GM12891 (cell line): ENCODE measurements at regions not wholly inside any gene's neighbourhood (a gene's known extent, or its start where the extent isn't known, plus 50 kb on each side); places are given as distances from the start of the nearest gene placed in this dataset.

Source experiments
- DNase-seq: peaks from one replicate; pipeline ENCODE4 v3.0.0; 2011; ENCODE audit warnings: low spot score; ENCODE audit not compliant: insufficient read length
- FAIRE-seq: peaks from 2 replicates; lab custom pipeline; 2011; peaks lifted over from hg19 to GRCh38; lab: Jason Lieb, UNC
- PAX5 ChIP-seq: IDR thresholded peaks from 2 replicates; pipeline ENCODE4 v1.6.1; 2011; ENCODE audit warnings: low read length, moderate library complexity, mild to moderate bottlenecking; ENCODE audit not compliant: insufficient read depth, severe bottlenecking
- POLR2A ChIP-seq: IDR thresholded peaks from 2 replicates; pipeline ENCODE4 v1.6.1; 2011; ENCODE audit warnings: low read depth, low read length, control low read depth
- POLR2AphosphoS5 ChIP-seq: IDR thresholded peaks from 2 replicates; pipeline ENCODE4 v1.6.1; 2011; ENCODE audit warnings: low read depth, low read length, control low read depth
- POU2F2 ChIP-seq: IDR thresholded peaks from 2 replicates; pipeline ENCODE4 v1.6.1; 2011; ENCODE audit warnings: low read depth, mild to moderate bottlenecking, control low read depth, low read length, moderate library complexity
- SPI1 ChIP-seq: IDR thresholded peaks from 2 replicates; pipeline ENCODE4 v1.6.1; 2011; ENCODE audit warnings: low read depth, low read length, control low read depth
- TAF1 ChIP-seq: IDR thresholded peaks from 2 replicates; pipeline ENCODE4 v1.6.1; 2011; ENCODE audit warnings: low read depth, low read length, control low read depth

GRCh38 chr18:30234755-30235154 is 807.8 kb downstream of the DSC3 start:
- no peak for DNase-seq
- TF ChIP-seq PAX5 (no peak), TAF1 (no peak), SPI1 (no peak), POLR2A (no peak), POU2F2 (no peak), POLR2AphosphoS5 (no peak)
- no peak for FAIRE-seq

DNA sequence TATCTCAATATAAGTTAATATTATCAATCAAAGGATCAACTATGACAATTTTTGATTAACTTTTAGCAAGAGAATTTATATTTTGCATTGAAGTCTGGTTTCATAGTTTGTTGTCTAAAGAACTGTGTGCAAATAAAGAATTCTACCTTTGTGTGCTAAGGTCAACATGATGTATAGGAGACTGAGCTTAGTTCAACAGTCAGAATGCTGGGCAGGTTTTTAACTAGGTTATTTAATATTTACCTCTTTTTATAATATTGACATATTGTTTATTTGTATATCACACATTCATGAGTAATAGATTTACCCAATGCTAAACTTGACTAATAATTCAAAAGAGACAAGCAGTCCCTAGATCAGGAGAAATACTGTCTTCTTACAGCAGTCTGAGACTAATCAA is 831.4 kb downstream of the DSC3 start:
- DNase-seq (no peak), FAIRE-seq (no peak)
- TF ChIP-seq POLR2A (no peak), POLR2AphosphoS5 (no peak), TAF1 (no peak), PAX5 (no peak), SPI1 (no peak), POU2F2 (no peak)

DNA sequence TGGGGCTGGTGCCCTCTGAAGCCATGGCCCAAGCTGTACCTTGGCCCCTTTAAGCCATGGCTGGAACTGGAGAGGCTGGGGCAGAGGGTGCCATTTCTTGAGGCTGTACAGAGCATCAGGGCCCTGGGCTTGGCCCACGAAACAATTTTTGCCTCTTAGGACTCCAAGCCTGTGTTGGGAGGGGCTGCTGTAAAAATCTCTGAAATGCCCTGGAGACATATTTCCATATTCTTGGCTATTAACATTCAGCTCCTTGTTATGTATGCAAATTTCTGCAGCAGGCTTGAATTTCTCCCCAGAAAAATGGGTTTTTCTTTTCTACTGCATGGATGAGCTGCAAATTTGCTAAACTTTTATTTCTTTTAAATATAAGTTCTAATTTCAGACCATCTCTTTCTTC is 834.0 kb downstream of the DSC3 start:
- DNase-seq (no peak), FAIRE-seq (no peak)
- TF ChIP-seq POLR2A (no peak), PAX5 (no peak), POLR2AphosphoS5 (no peak), POU2F2 (no peak), TAF1 (no peak), SPI1 (no peak)

DNA sequence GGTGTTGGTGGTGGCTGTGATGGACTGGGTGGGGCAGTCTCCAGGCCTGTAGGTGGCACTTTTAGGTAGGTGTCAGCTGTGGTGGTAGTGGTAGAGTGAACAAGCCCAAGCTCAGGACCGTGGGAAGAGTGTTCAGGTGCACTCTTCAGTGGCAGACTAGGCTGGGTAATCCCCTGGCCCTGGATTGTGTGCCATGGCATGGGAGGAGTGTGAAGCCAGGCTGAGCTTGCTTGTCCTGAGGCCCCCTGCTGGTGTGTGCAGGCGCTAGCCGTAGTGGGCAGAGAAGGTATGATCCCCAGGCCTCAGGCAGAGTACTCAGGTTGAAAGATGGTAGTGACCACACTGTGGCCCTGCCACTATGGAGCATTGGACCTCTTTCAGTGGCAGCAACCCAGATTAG is 850.3 kb downstream of the DSC3 start:
- FAIRE-seq (no peak), DNase-seq (no peak)
- TF ChIP-seq PAX5, result no peak
- no peak for TF ChIP-seq TAF1
- TF ChIP-seq POU2F2, result no peak
- TF ChIP-seq SPI1, result no peak
- no peak for TF ChIP-seq POLR2AphosphoS5
- no peak for TF ChIP-seq POLR2A

- DNase-seq (no peak), FAIRE-seq (no peak)
- TF ChIP-seq POLR2A (no peak), POLR2AphosphoS5 (no peak), TAF1 (no peak), PAX5 (no peak), POU2F2 (no peak), SPI1 (no peak)
These were observed 856.3 kb downstream of the DSC3 start for GRCh38 chr18:30186245-30186644.

DNA sequence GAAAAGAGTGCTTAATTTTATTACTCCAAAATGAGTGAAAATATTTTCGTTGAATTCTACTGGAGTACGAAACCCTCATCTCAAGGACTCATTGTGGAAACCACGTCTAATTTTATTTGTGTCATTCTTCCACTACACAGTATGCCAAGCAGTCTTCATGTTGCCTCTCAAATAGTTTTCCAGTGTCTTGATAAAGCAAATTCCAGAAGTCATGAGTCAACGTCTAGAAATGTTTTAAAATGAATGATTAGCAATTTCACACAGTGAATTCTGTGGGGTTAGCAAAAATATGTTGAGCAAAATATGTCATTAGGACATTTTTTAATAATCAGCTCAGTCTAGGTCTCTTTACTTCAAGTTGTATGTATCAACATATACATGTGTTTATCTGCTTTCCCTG is 865.5 kb downstream of the DSC3 start:
- DNase-seq, result no peak
- no peak for FAIRE-seq
- TF ChIP-seq TAF1 (no peak), PAX5 (no peak), POLR2A (no peak), POU2F2 (no peak), POLR2AphosphoS5 (no peak), SPI1 (no peak)

- TF ChIP-seq TAF1 (no peak), POLR2A (no peak), SPI1 (no peak), POLR2AphosphoS5 (no peak), PAX5 (no peak), POU2F2 (no peak)
- DNase-seq (no peak), FAIRE-seq (no peak)
These were observed 866.8 kb downstream of the DSC3 start for GRCh38 chr18:30175621-30176225.

- TF ChIP-seq TAF1, result no peak
- TF ChIP-seq SPI1, result no peak
- TF ChIP-seq PAX5, result no peak
- no peak for TF ChIP-seq POU2F2
- TF ChIP-seq POLR2A, result no peak
- no peak for TF ChIP-seq POLR2AphosphoS5
- no peak for DNase-seq
- FAIRE-seq, result no peak
These were observed 867.4 kb downstream of the DSC3 start for GRCh38 chr18:30175061-30175574.

- no peak for TF ChIP-seq POLR2A
- no peak for TF ChIP-seq TAF1
- no peak for TF ChIP-seq POLR2AphosphoS5
- TF ChIP-seq SPI1, result no peak
- TF ChIP-seq POU2F2, result no peak
- no peak for TF ChIP-seq PAX5
- no peak for DNase-seq
- FAIRE-seq, result no peak
These were observed 879.0 kb downstream of the DSC3 start for GRCh38 chr18:30163573-30163972.

GRCh38 chr18:30160124-30160523 is 882.4 kb downstream of the DSC3 start:
- FAIRE-seq (no peak), DNase-seq (no peak)
- TF ChIP-seq POLR2A (no peak), POLR2AphosphoS5 (no peak), SPI1 (no peak), TAF1 (no peak), POU2F2 (no peak), PAX5 (no peak)
